ENCODE measurements at regions not wholly inside any gene's neighbourhood (a gene's known extent, or its start where the extent isn't known, plus 50 kb on each side); places are given as distances from the start of the nearest gene placed in this dataset.
"Not testable (repeated sequence)": the region's sequence is repeated elsewhere in the genome, so short reads cannot be mapped to it uniquely, and the experiment has no call there.

- DNase-seq = no peak
Measured at GRCh38 chr7:131629217-131629882, 72.9 kb upstream of the PODXL start.

GRCh38 chr7:131628634-131629033 lies 72.2 kb upstream of the PODXL start:
- no peak for DNase-seq

- no peak for DNase-seq
Measured at GRCh38 chr7:131627735-131628190, 71.3 kb upstream of the PODXL start.

GRCh38 chr7:131626643-131627042 lies 70.2 kb upstream of the PODXL start:
- no peak for DNase-seq

- no peak for DNase-seq
Measured at GRCh38 chr7:131625817-131626372, 69.5 kb upstream of the PODXL start.

- DNase-seq = not testable (repeated sequence)
Measured at GRCh38 chr7:131625345-131625744, 68.9 kb upstream of the PODXL start.

- DNase-seq = no peak
Measured at GRCh38 chr7:131624536-131624935, 68.1 kb upstream of the PODXL start.

GRCh38 chr7:131623154-131623553 lies 66.7 kb upstream of the PODXL start:
- DNase-seq = no peak

- DNase-seq = no peak
Measured at GRCh38 chr7:131621652-131622051, 65.2 kb upstream of the PODXL start.

GRCh38 chr7:131620673-131621609 lies 64.5 kb upstream of the PODXL start:
- no peak for DNase-seq

- peak; percentile 31 for DNase-seq
Measured at GRCh38 chr7:131619336-131620305, 63.2 kb upstream of the PODXL start.

GRCh38 chr7:131618391-131618790 lies 62.0 kb upstream of the PODXL start:
- DNase-seq = no peak

GRCh38 chr7:131616487-131617200 lies 60.2 kb upstream of the PODXL start:
- no peak for DNase-seq

GRCh38 chr7:131613909-131614308 lies 57.5 kb upstream of the PODXL start:
- no peak for DNase-seq

- DNase-seq = no peak
Measured at GRCh38 chr7:131610007-131610406, 53.6 kb upstream of the PODXL start.

- no peak for DNase-seq
Measured at GRCh38 chr7:131608116-131608500, 51.7 kb upstream of the PODXL start.

GRCh38 chr7:131607291-131608115 lies 51.1 kb upstream of the PODXL start:
- no peak for DNase-seq

- DNase-seq = peak; percentile 61
Measured at GRCh38 chr7:131606346-131607290, 50.2 kb upstream of the PODXL start.
